ENCODE measurements at regions not wholly inside any gene's neighbourhood (a gene's known extent, or its start where the extent isn't known, plus 50 kb on each side); places are given as distances from the start of the nearest gene placed in this dataset.

- Histone ChIP-seq H3K27ac (ENCODE audit: extremely low read depth, low read depth, low read length) (no peak overlapping the region), H3K36me3 (ENCODE audit: control insufficient read depth, insufficient read depth, low read length) (no peaks in the 10 kb centered on the region), H3K9me1 (ENCODE audit: control insufficient read depth, insufficient read depth, low read length) (no peaks in the 10 kb centered on the region), H3K9me3 (replicated peaks; ENCODE audit: control insufficient read depth, insufficient read depth, low read depth, low read length) (no peaks in the 10 kb centered on the region), H3K27me3 (ENCODE audit: control insufficient read depth in 2 of 2, insufficient read depth in 2 of 2, low read length in 2 of 2) (no peaks in the 10 kb centered on the region), H2AFZ (ENCODE audit: low read depth, low read length) (no peak overlapping the region), H4K20me1 (replicated peaks; ENCODE audit: control insufficient read depth, insufficient read depth, low read length) (no peaks in the 10 kb centered on the region), H3K4me1 (replicated peaks in 1 of 2; ENCODE audit: control insufficient read depth in 2 of 2, insufficient read depth in 2 of 2, low read length in 2 of 2) (no peaks in the 10 kb centered on the region), H3K4me2 (ENCODE audit: insufficient read depth, low read length) (no peak overlapping the region), H3K79me2 (ENCODE audit: control insufficient read depth, insufficient read depth, low read length) (no peaks in the 10 kb centered on the region), H3K4me3 (no peak overlapping the region), H3K9ac (ENCODE audit: insufficient read depth in 1 of 2, low read depth in 2 of 2, low read length in 2 of 2) (no peak overlapping the region)
- CTCF ChIA-PET (ENCODE audit: low intra/inter-chr PET ratio): no interaction called here
- DNase-seq (ENCODE audit: extremely low read depth in 1 of 4, low spot score in 3 of 4) (no peak), ATAC-seq (no peak), FAIRE-seq (no peak)
- intact Hi-C loops (cut with micrococcal nuclease): no loop called here
- WGBS (ENCODE audit: insufficient coverage, low coverage, missing lambda C conversion rate): 0% methylated on average over 8 of the region's 8 CpGs
- TF ChIP-seq NR2C1 (IDR thresholded peaks at IDR 0.05) (no peak), NR2C1 (tag; IDR thresholded peaks at IDR 0.05) (no peak), MTA1 (IDR thresholded peaks at IDR 0.05; ENCODE audit: borderline replicate concordance) (no peak)
- in situ Hi-C loops (cut with MboI): no loop called here
- POLR2A ChIA-PET: interaction anchor here (0.6 kb wide), 1 partner anchor 80 kb away, joined by 3 read pairs; no protein-coding TSS in a partner anchor
- no TSS peak for BruUV-seq (replicated peaks)
Observed at GRCh38 chr11:135031205-135031989, 619.4 kb upstream of the B3GAT1 start.

GRCh38 chr11:135027461-135027860 is 615.4 kb upstream of the B3GAT1 start:
- FAIRE-seq: no peak
- Histone ChIP-seq H2AFZ (ENCODE audit: low read depth, low read length) (no peak overlapping the region), H3K27ac (ENCODE audit: extremely low read depth, low read depth, low read length) (no peak overlapping the region), H3K4me1 (replicated peaks in 1 of 2; ENCODE audit: control insufficient read depth in 2 of 2, insufficient read depth in 2 of 2, low read length in 2 of 2) (no peaks in the 10 kb centered on the region), H3K27me3 (ENCODE audit: control insufficient read depth in 2 of 2, insufficient read depth in 2 of 2, low read length in 2 of 2) (no peaks in the 10 kb centered on the region), H3K9me3 (replicated peaks; ENCODE audit: control insufficient read depth, insufficient read depth, low read depth, low read length) (no peaks in the 10 kb centered on the region), H3K4me2 (ENCODE audit: insufficient read depth, low read length) (no peak overlapping the region), H4K20me1 (replicated peaks; ENCODE audit: control insufficient read depth, insufficient read depth, low read length) (no peaks in the 10 kb centered on the region), H3K36me3 (ENCODE audit: control insufficient read depth, insufficient read depth, low read length) (no peaks in the 10 kb centered on the region), H3K79me2 (ENCODE audit: control insufficient read depth, insufficient read depth, low read length) (no peaks in the 10 kb centered on the region), H3K9ac (ENCODE audit: insufficient read depth in 1 of 2, low read depth in 2 of 2, low read length in 2 of 2) (no peak overlapping the region), H3K9me1 (ENCODE audit: control insufficient read depth, insufficient read depth, low read length) (no peaks in the 10 kb centered on the region), H3K4me3 (no peak overlapping the region)
- no TSS peak for BruUV-seq (replicated peaks)
- in situ Hi-C loops (cut with MboI) (no loop called here), intact Hi-C loops (cut with micrococcal nuclease) (no loop called here)
- 0% methylated on average over 3 of the region's 5 CpGs for WGBS (ENCODE audit: insufficient coverage, low coverage, missing lambda C conversion rate)
- peak; percentile 71 for ATAC-seq
- ChIA-PET CTCF (ENCODE audit: low intra/inter-chr PET ratio) (no interaction called here), POLR2A (no interaction called here)
- peak in 3 of 4 experiments; percentile 16 to 51 (median 35) for DNase-seq (ENCODE audit: extremely low read depth in 1 of 4, low spot score in 3 of 4)
- no peak for TF ChIP-seq ATF1 (CRISPR knock-in tag; IDR thresholded peaks at IDR 0.05)
- TF ChIP-seq ATF1 (tag; IDR thresholded peaks at IDR 0.05): 0 out of 2 replicates have a peak, but pooled peaks have one; percentile 23
- no peak for TF ChIP-seq GATAD2A (IDR thresholded peaks at IDR 0.05)
- no peak for TF ChIP-seq NFYB (IDR thresholded peaks at IDR 0.05; ENCODE audit: extremely low read depth, insufficient read length)
- TF ChIP-seq NEUROD1 (IDR thresholded peaks at IDR 0.05; ENCODE audit: borderline replicate concordance, low read depth, low read length, partially characterized antibody): no peak
- peak; percentile 60 for TF ChIP-seq CREM (IDR thresholded peaks at IDR 0.05; ENCODE audit: low read depth)
- TF ChIP-seq PRDM10 (IDR thresholded peaks at IDR 0.05; ENCODE audit: partially characterized antibody): no peak
- no peak for TF ChIP-seq SMAD2 (IDR thresholded peaks at IDR 0.05; ENCODE audit: low read depth, low read length)
- TF ChIP-seq CEBPG (CRISPR knock-in tag; IDR thresholded peaks at IDR 0.05): no peak
- TF ChIP-seq CEBPG (tag; conservative IDR thresholded peaks at IDR 0.05 in 1 of 2, IDR thresholded peaks at IDR 0.05 in 1 of 2): 0 out of 4 replicates have a peak, but pooled peaks of 1 of the 2 experiments have one; percentile 9
- TF ChIP-seq SIN3B (IDR thresholded peaks at IDR 0.05; ENCODE audit: low read depth): no peak
- TF ChIP-seq TBP (optimal IDR thresholded peaks at IDR 0.05; ENCODE audit: low read depth, low read length): no peak
